ENCODE measurements at regions not wholly inside any gene's neighbourhood (a gene's known extent, or its start where the extent isn't known, plus 50 kb on each side); places are given as distances from the start of the nearest gene placed in this dataset.
"Not testable (repeated sequence)": the region's sequence is repeated elsewhere in the genome, so short reads cannot be mapped to it uniquely, and the experiment has no call there.

- no peak for DNase-seq
These were observed 125.2 kb downstream of the ANXA2 start for GRCh38 chr15:60272623-60273022.

- no peak for DNase-seq
These were observed 122.2 kb downstream of the ANXA2 start for GRCh38 chr15:60275624-60276023.

GRCh38 chr15:60278879-60279278 is 118.9 kb downstream of the ANXA2 start:
- DNase-seq, result no peak

- DNase-seq, result no peak
These were observed 117.5 kb downstream of the ANXA2 start for GRCh38 chr15:60280259-60280658.

DNA sequence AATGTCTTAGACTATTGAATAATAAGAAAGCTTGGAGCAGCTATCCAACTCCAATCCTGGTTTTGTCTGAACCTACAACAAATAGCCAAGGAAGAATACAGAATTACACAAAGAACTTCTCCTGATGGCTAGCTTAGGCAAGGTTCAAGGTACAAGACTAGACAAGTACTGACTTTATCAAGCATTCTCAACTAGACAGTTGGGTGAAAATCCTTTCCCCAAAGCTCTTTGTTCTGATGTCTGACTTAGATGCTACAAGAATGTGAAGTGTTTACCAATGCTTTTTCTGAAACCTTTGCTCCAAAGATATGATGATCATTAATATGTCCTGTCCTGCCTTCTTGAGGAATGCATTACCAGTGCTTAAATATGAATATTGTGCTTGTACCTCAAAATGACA is 113.8 kb downstream of the ANXA2 start:
- no peak for DNase-seq

- DNase-seq, result not testable (repeated sequence)
These were observed 101.9 kb downstream of the ANXA2 start for GRCh38 chr15:60295901-60296300.

GRCh38 chr15:60297047-60297446 is 100.7 kb downstream of the ANXA2 start:
- no peak for DNase-seq

Measured in fibroblast of upper back skin (primary cell).